GM18909 (cell line): ENCODE measurements at regions not wholly inside any gene's neighbourhood (a gene's known extent, or its start where the extent isn't known, plus 50 kb on each side); places are given as distances from the start of the nearest gene placed in this dataset.
"Not testable (repeated sequence)": the region's sequence is repeated elsewhere in the genome, so short reads cannot be mapped to it uniquely, and the experiment has no call there.

ENCODE experiments used
- ATAC-seq: cut with Tn5 transposase; IDR thresholded peaks from one replicate; pipeline ENCODE4 v1.9.1; 2021; ENCODE audit warnings: mild to moderate bottlenecking; ENCODE audit not compliant: unreplicated experiment, poor library complexity

- ATAC-seq = no peak
Measured at GRCh38 chr3:30535525-30535924, 70.9 kb upstream of the TGFBR2 start.

- ATAC-seq = no peak
Measured at GRCh38 chr3:30538791-30539190, 67.6 kb upstream of the TGFBR2 start.

GRCh38 chr3:30539206-30539605, 67.2 kb upstream of the TGFBR2 start:
- no peak for ATAC-seq

- ATAC-seq = no peak
Measured at GRCh38 chr3:30539772-30540171, 66.6 kb upstream of the TGFBR2 start.

- ATAC-seq = not testable (repeated sequence)
Measured at GRCh38 chr3:30541156-30541555, 65.2 kb upstream of the TGFBR2 start.

- ATAC-seq = no peak
Measured at GRCh38 chr3:30542897-30543296, 63.5 kb upstream of the TGFBR2 start.

GRCh38 chr3:30544812-30545211, 61.6 kb upstream of the TGFBR2 start:
- ATAC-seq = no peak

- no peak for ATAC-seq
Measured at GRCh38 chr3:30546934-30547333, 59.5 kb upstream of the TGFBR2 start.

GRCh38 chr3:30547716-30548115, 58.7 kb upstream of the TGFBR2 start:
- no peak for ATAC-seq

GRCh38 chr3:30548600-30548999, 57.8 kb upstream of the TGFBR2 start:
- no peak for ATAC-seq

GRCh38 chr3:30549600-30549999, 56.8 kb upstream of the TGFBR2 start:
- no peak for ATAC-seq

- no peak for ATAC-seq
Measured at GRCh38 chr3:30550246-30550645, 56.2 kb upstream of the TGFBR2 start.

GRCh38 chr3:30551266-30551665, 55.1 kb upstream of the TGFBR2 start:
- ATAC-seq = no peak

GRCh38 chr3:30551927-30552326, 54.5 kb upstream of the TGFBR2 start:
- ATAC-seq = no peak

GRCh38 chr3:30553641-30554316, 52.6 kb upstream of the TGFBR2 start:
- no peak for ATAC-seq

- no peak for ATAC-seq
Measured at GRCh38 chr3:30554317-30554690, 52.1 kb upstream of the TGFBR2 start.

- ATAC-seq = no peak
Measured at GRCh38 chr3:30555968-30556367, 50.4 kb upstream of the TGFBR2 start.
